HG03280 (cell line): ENCODE measurements at regions not wholly inside any gene's neighbourhood (a gene's known extent, or its start where the extent isn't known, plus 50 kb on each side); places are given as distances from the start of the nearest gene placed in this dataset.
"Not testable (repeated sequence)": the region's sequence is repeated elsewhere in the genome, so short reads cannot be mapped to it uniquely, and the experiment has no call there.

Source experiments
- ATAC-seq: cut with Tn5 transposase; IDR thresholded peaks from one replicate; pipeline ENCODE4 v1.9.1; 2021; ENCODE audit warnings: mild to moderate bottlenecking, moderate library complexity; ENCODE audit not compliant: unreplicated experiment

GRCh38 chr2:91603996-91604395, 2912.5 kb downstream of the RPIA start:
- not testable (repeated sequence) for ATAC-seq

GRCh38 chr2:91604629-91605028, 2913.2 kb downstream of the RPIA start:
- ATAC-seq, result not testable (repeated sequence)

- not testable (repeated sequence) for ATAC-seq
These were observed 2932.3 kb downstream of the RPIA start for GRCh38 chr2:91623739-91624138.

- ATAC-seq, result not testable (repeated sequence)
These were observed 2937.0 kb downstream of the RPIA start for GRCh38 chr2:91628471-91628870.

GRCh38 chr2:91657193-91657592, 2965.7 kb downstream of the RPIA start:
- ATAC-seq, result not testable (repeated sequence)

- ATAC-seq, result not testable (repeated sequence)
These were observed 2966.9 kb downstream of the RPIA start for GRCh38 chr2:91658336-91658735.

- not testable (repeated sequence) for ATAC-seq
These were observed 2967.9 kb downstream of the RPIA start for GRCh38 chr2:91659189-91659916.

GRCh38 chr2:91659917-91660275, 2968.4 kb downstream of the RPIA start:
- peak; percentile 100 for ATAC-seq

- ATAC-seq, result not testable (repeated sequence)
These were observed 2975.9 kb downstream of the RPIA start for GRCh38 chr2:91667341-91667740.

GRCh38 chr2:91685541-91685940, 2994.1 kb downstream of the RPIA start:
- ATAC-seq, result not testable (repeated sequence)

GRCh38 chr2:91686046-91686445, 2994.6 kb downstream of the RPIA start:
- ATAC-seq, result not testable (repeated sequence)
